Activated naive CD8-positive, alpha-beta T cell (primary cell): ENCODE measurements at regions not wholly inside any gene's neighbourhood (a gene's known extent, or its start where the extent isn't known, plus 50 kb on each side); places are given as distances from the start of the nearest gene placed in this dataset.
"Not testable (repeated sequence)": the region's sequence is repeated elsewhere in the genome, so short reads cannot be mapped to it uniquely, and the experiment has no call there.

Source experiments
- H3K27ac Mint-ChIP-seq: one replicate; pipeline ENCODE4 v1.8.0; 2021; ENCODE audit warnings: mixed read lengths
- H3K27me3 Mint-ChIP-seq: one replicate; pipeline ENCODE4 v1.8.0; 2021; ENCODE audit warnings: mixed read lengths
- H3K36me3 Mint-ChIP-seq: one replicate; pipeline ENCODE4 v1.8.0; 2021; ENCODE audit warnings: mixed read lengths
- H3K4me1 Mint-ChIP-seq: one replicate; pipeline ENCODE4 v1.8.0; 2021; ENCODE audit warnings: low read depth, mixed read lengths
- H3K4me3 Mint-ChIP-seq: one replicate; pipeline ENCODE4 v1.8.0; 2021; ENCODE audit warnings: mild to moderate bottlenecking, mixed read lengths
- H3K9me3 Mint-ChIP-seq: one replicate; pipeline ENCODE4 v1.8.0; 2021; ENCODE audit warnings: low read depth, mixed read lengths

GRCh38 chr1:144046645-144047044, 74.9 kb upstream of the FAM72C start:
- H3K9me3 Mint-ChIP-seq, H3K4me1 Mint-ChIP-seq, H3K27ac Mint-ChIP-seq, H3K4me3 Mint-ChIP-seq, H3K27me3 Mint-ChIP-seq, H3K36me3 Mint-ChIP-seq: not testable (repeated sequence)

- H3K4me3 Mint-ChIP-seq, H3K27me3 Mint-ChIP-seq, H3K4me1 Mint-ChIP-seq, H3K9me3 Mint-ChIP-seq, H3K27ac Mint-ChIP-seq, H3K36me3 Mint-ChIP-seq: not testable (repeated sequence)
Measured at GRCh38 chr1:144045751-144046546, 74.2 kb upstream of the FAM72C start.

DNA sequence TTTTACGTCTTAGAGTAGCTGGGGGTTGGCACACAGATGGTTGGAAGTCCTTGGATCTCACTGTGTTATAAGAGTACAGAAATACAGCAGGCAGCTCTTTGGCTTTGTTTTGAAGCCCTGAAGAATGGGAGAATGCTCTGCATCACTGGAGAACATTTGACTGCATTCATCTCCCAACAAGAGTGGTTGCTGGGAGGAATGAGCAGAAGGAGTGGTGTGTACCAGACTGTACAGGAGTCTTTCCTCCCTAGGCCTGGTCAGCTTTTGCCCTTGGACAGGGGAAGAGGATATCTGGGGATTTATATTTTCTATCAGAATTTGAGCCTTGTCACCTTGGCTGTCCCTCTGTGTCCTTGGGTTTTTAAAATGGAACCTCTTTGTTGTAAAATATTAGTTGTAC, 70.5 kb upstream of the FAM72C start:
- H3K4me1 Mint-ChIP-seq, H3K27ac Mint-ChIP-seq, H3K36me3 Mint-ChIP-seq, H3K4me3 Mint-ChIP-seq, H3K9me3 Mint-ChIP-seq, H3K27me3 Mint-ChIP-seq: not testable (repeated sequence)

DNA sequence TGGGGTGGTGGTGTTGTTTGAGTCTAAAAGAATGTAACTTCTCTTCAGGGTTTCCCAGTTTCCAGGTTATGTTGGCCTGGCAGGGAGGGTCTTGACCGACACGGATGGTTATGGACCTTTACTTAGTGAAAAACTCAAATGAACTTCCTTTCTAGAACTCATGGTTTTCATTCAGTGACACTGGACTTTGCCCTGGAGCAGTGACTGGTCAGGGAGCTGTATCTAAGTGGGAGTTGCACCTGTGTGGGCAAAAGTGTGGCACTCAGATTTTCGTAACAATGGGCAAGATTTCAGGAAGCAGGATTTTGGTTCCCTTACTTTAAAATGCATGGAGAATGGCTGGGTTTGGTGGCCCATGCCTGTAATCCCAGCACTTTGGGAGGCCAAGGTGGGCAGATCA, 68.5 kb upstream of the FAM72C start:
- not testable (repeated sequence) for H3K27ac Mint-ChIP-seq, H3K36me3 Mint-ChIP-seq, H3K27me3 Mint-ChIP-seq, H3K4me3 Mint-ChIP-seq, H3K9me3 Mint-ChIP-seq, H3K4me1 Mint-ChIP-seq

DNA sequence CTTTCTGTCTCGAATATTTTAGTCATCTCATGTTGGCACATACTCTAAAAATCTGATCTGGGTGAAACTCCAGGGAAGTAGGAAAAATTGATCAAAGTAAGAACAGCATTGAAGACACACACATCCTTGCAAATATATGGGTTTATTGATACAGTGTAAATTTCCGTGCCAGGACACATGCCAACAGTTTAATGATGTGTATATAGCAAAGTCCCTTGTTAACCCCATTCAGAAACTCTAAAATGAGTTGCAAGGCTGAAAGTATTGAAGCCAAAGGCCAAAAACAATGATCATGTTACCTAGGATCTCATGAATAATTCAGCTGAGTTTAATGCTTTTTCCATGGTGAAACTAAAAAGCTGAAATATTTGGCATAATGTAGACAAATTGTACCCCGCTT, 62.3 kb upstream of the FAM72C start:
- not testable (repeated sequence) for H3K27ac Mint-ChIP-seq, H3K4me3 Mint-ChIP-seq, H3K9me3 Mint-ChIP-seq, H3K27me3 Mint-ChIP-seq, H3K36me3 Mint-ChIP-seq, H3K4me1 Mint-ChIP-seq

DNA sequence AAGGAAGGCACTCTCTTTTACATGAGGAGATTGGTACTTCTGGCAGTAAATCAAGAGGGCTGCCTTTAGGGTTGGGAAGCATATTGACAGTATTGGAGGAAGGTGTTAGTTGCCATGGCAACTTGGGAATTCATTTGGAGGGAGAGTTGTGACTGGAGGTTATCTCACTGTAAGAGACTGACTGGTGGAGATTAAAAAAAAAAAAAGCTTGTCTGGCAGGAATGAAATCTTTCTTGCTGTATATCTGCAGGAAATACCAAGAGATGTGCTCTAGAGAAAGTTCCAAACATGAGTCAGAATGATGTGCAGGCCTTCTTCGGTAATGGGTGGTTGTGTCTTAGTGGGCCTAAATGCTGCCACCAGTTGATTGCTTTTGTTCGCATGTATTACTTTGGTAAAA, 59.8 kb upstream of the FAM72C start:
- not testable (repeated sequence) for H3K9me3 Mint-ChIP-seq, H3K4me1 Mint-ChIP-seq, H3K27me3 Mint-ChIP-seq, H3K27ac Mint-ChIP-seq, H3K4me3 Mint-ChIP-seq, H3K36me3 Mint-ChIP-seq

DNA sequence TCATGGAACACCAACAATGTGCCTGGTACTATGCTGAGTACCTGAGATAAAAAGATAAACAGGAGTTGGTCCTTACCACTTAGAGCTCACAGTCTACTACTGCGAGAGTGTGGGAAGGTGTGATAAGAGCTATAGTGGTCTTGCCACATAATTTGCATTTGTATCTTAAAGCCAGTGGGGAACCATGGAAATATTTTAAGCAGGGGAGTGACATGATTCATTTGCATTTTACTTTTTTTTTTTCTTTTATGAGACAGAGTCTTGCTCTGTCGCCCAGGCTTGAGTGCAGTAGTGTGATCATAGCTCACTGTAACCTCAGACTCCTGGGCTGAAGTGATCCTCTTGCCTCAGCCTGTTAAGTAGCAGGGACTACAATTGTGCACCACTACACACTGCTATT, 54.2 kb upstream of the FAM72C start:
- H3K9me3 Mint-ChIP-seq, H3K27ac Mint-ChIP-seq, H3K4me1 Mint-ChIP-seq, H3K36me3 Mint-ChIP-seq, H3K4me3 Mint-ChIP-seq, H3K27me3 Mint-ChIP-seq: not testable (repeated sequence)

- not testable (repeated sequence) for H3K27ac Mint-ChIP-seq, H3K4me3 Mint-ChIP-seq, H3K9me3 Mint-ChIP-seq, H3K4me1 Mint-ChIP-seq, H3K27me3 Mint-ChIP-seq, H3K36me3 Mint-ChIP-seq
Measured at GRCh38 chr1:144021690-144022384, 50.1 kb upstream of the FAM72C start.
